GM12878 (cell line): ENCODE measurements at regions not wholly inside any gene's neighbourhood (a gene's known extent, or its start where the extent isn't known, plus 50 kb on each side); places are given as distances from the start of the nearest gene placed in this dataset.

Experiments
- ATAC-seq: fragments of 200-7000 bp; cut with Tn5 transposase; 3 replicates; pipeline ENCODE4 v1.9.1; 2020; ENCODE audit warnings: mild to moderate bottlenecking, moderate library complexity
- BruUV-seq: library from RNA; stranded (reverse); fragments of 400-500 nt; replicated peaks from 2 replicates; lab custom pipeline; 2021; lab: Mats Ljungman, UMichigan
- CTCF ChIA-PET: fragments of 300-600 bp; sonication (Branson Sonifier 250); formaldehyde crosslinking; extraction: SDS; loops from one replicate; lab custom pipeline; 2021; ENCODE audit warnings: inconsistent platforms; lab: Yijun Ruan, JAX
- POLR2A ChIA-PET: fragments of 350-600 bp; formaldehyde crosslinking; extraction: SDS; loops from one replicate; lab custom pipeline; 2021; ENCODE audit warnings: inconsistent platforms; lab: Charles Lee
- RAD21 ChIA-PET: fragments of 300-600 bp; sonication (Branson Sonifier 250); formaldehyde crosslinking; loops from one replicate; lab custom pipeline; 2023; ENCODE audit warnings: antibody characterized with exemption; ENCODE audit not compliant: unreplicated experiment; lab: Charles Lee
- SMC1A ChIA-PET: fragments of 300-600 bp; sonication (Branson Sonifier 250); formaldehyde crosslinking; loops from one replicate; lab custom pipeline; 2023; ENCODE audit not compliant: unreplicated experiment, uncharacterized antibody; lab: Charles Lee
- DNase-seq: peaks from one replicate; pipeline ENCODE4 v3.0.0-alpha.2; 2011; ENCODE audit warnings: low read depth, low spot score
- FAIRE-seq: peaks from 3 replicates; lab custom pipeline; 2011; peaks lifted over from hg19 to GRCh38; lab: Jason Lieb, UNC
- H2AFZ ChIP-seq: 2 replicates; pipeline ENCODE4 v1.6.0; 2011; ENCODE audit warnings: low read depth, low read length, control low read depth; ENCODE audit not compliant: control insufficient read depth
- H3K27ac ChIP-seq: 2 replicates; pipeline ENCODE4 v1.5.1; 2011; ENCODE audit warnings: control low read depth; ENCODE audit not compliant: control insufficient read depth, insufficient read depth
- H3K27me3 ChIP-seq, 2 experiments: replicated peaks in 1 of 2; 2 replicates each; pipeline versions ENCODE4 v1.6.0 to v1.6.1; 2011; ENCODE audit warnings: low read length in 1 of 2; ENCODE audit not compliant: control insufficient read depth in 2 of 2, insufficient read depth in 2 of 2
- H3K36me3 ChIP-seq, 2 experiments: 2 replicates each; pipeline ENCODE4 v1.5.1; 2011; ENCODE audit warnings: low read length in 1 of 2; ENCODE audit not compliant: control insufficient read depth in 2 of 2, insufficient read depth in 2 of 2
- H3K4me1 ChIP-seq: 2 replicates; pipeline ENCODE4 v1.6.1; 2011; ENCODE audit warnings: mild to moderate bottlenecking, low read length, moderate library complexity, mixed read lengths; ENCODE audit not compliant: control insufficient read depth, insufficient read depth
- H3K4me2 ChIP-seq: 2 replicates; pipeline ENCODE4 v1.6.0; 2011; ENCODE audit warnings: control low read depth; ENCODE audit not compliant: control insufficient read depth, insufficient read depth
- H3K4me3 ChIP-seq: fragments of 200-600 bp; sonication (generic); 2 replicates; pipeline ENCODE4 v1.5.1; 2016
- H3K79me2 ChIP-seq: 2 replicates; pipeline ENCODE4 v1.6.0; 2011; ENCODE audit warnings: low read length; ENCODE audit not compliant: control insufficient read depth, insufficient read depth
- H3K9ac ChIP-seq: 2 replicates; pipeline ENCODE4 v1.8.0; 2011; ENCODE audit warnings: low read length, control low read depth, mixed read lengths; ENCODE audit not compliant: control insufficient read depth, insufficient read depth
- H3K9me3 ChIP-seq: replicated peaks from 3 replicates; pipeline ENCODE4 v1.5.1; 2011; ENCODE audit warnings: mild to moderate bottlenecking, low read length; ENCODE audit not compliant: control insufficient read depth, insufficient read depth
- H4K20me1 ChIP-seq: 2 replicates; pipeline ENCODE4 v1.6.0; 2011; ENCODE audit not compliant: control insufficient read depth, insufficient read depth
- FOS ChIP-seq: IDR thresholded peaks from 3 replicates; pipeline ENCODE4 v1.6.1; 2011; ENCODE audit warnings: borderline replicate concordance; ENCODE audit not compliant: insufficient read length; ENCODE audit errors: extremely low read depth
- FOXM1 ChIP-seq: IDR thresholded peaks from 2 replicates; pipeline ENCODE4 v1.6.1; 2012; ENCODE audit warnings: low read depth, mild to moderate bottlenecking, inconsistent platforms, low read length, moderate library complexity
- GATAD2B ChIP-seq: fragments of 450-650 bp; conservative IDR thresholded peaks from 2 replicates; pipeline ENCODE4 v1.6.1; 2017; ENCODE audit warnings: low read depth, mild to moderate bottlenecking, moderate library complexity
- MEF2B ChIP-seq: fragments of 450-650 bp; IDR thresholded peaks from 2 replicates; pipeline ENCODE4 v1.6.1; 2018; ENCODE audit warnings: mild to moderate bottlenecking, moderate library complexity; ENCODE audit not compliant: partially characterized antibody, poor library complexity, severe bottlenecking
- MXI1 ChIP-seq: fragments of 150-350 bp; IDR thresholded peaks from 2 replicates; pipeline ENCODE4 v1.6.1; 2011; ENCODE audit warnings: low read depth, mild to moderate bottlenecking, inconsistent platforms, low read length, improper control_type of control experiment
- NR2C2 ChIP-seq: IDR thresholded peaks from 2 replicates; pipeline ENCODE4 v1.6.1; 2011; ENCODE audit warnings: borderline replicate concordance, low read depth; ENCODE audit not compliant: control insufficient read depth, insufficient read length
- POLR2AphosphoS2 ChIP-seq: IDR thresholded peaks from 2 replicates; pipeline ENCODE4 v1.6.1; 2011; ENCODE audit warnings: low read depth, mild to moderate bottlenecking, low read length, improper control_type of control experiment, moderate library complexity
- TAF1 ChIP-seq: IDR thresholded peaks from 2 replicates; pipeline ENCODE4 v1.6.1; 2011; ENCODE audit warnings: mild to moderate bottlenecking, low read depth, low read length, borderline replicate concordance
- TARDBP ChIP-seq: IDR thresholded peaks from 2 replicates; pipeline ENCODE4 v1.6.1; 2016; ENCODE audit warnings: borderline replicate concordance
- ZSCAN29 ChIP-seq: fragments of 450-650 bp; IDR thresholded peaks from 2 replicates; pipeline ENCODE4 v1.6.1; 2017; ENCODE audit warnings: mild to moderate bottlenecking, moderate library complexity
- in situ Hi-C: fragments of 300-500 bp; cut with MboI; formaldehyde crosslinking; loops from 9 replicates; pipeline ENCODE4 v1.14.3; 2018; ENCODE audit warnings: mixed read lengths
- intact Hi-C: fragments of 100-400 bp; cut with micrococcal nuclease; formaldehyde crosslinking; loops from one replicate; pipeline ENCODE4 v1.14.2; 2022; ENCODE audit not compliant: unreplicated experiment
- TF ChIP-seq, protein P1 (sequence below): IDR thresholded peaks from 2 replicates; pipeline ENCODE4 v1.6.1; 2012; ENCODE audit warnings: improper control_type of control experiment, low read depth, low read length; ENCODE audit not compliant: insufficient replicate concordance

DNA sequence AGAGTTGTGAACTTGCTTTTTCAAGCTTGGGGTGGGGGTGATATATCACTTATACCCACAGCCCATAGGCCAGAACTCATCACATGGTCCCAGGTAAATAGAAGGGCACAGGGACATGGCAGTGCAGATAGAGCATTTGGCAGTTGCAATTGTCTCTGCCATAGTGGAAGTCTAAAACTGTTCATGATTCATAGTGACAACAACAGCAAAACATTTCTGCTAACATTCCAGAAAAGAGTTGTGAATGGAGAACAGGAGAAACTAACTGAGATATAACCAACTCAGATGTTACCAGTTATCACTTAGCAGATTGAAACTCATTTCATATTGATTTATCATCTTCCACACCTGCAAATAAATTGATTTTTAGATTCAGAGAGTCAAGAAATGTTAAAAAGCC lies 278.6 kb upstream of the KYNU start:
- no peaks in the 10 kb centered on the region for H3K9me3 ChIP-seq
- FAIRE-seq (no peak), ATAC-seq (no peak), DNase-seq (no peak)
- CTCF ChIA-PET = interaction anchor here (0.7 kb wide), 1 partner anchor 117 kb away, joined by 3 read pairs; no protein-coding TSS in a partner anchor
- H3K9ac ChIP-seq = no peak overlapping the region
- RAD21 ChIA-PET = no interaction called here
- in situ Hi-C loops = no loop called here
- no peak overlapping the region for H3K4me3 ChIP-seq
- no TSS peak for BruUV-seq
- no peaks in the 10 kb centered on the region for H3K27me3 ChIP-seq
- no peaks in the 10 kb centered on the region for H3K4me1 ChIP-seq
- no peaks in the 10 kb centered on the region for H3K79me2 ChIP-seq
- SMC1A ChIA-PET = no interaction called here
- POLR2A ChIA-PET = no interaction called here
- H3K36me3 ChIP-seq = no peaks in the 10 kb centered on the region
- intact Hi-C loops = no loop called here
- TF ChIP-seq MXI1 = no peak
- TF ChIP-seq GATAD2B = no peak
- TF ChIP-seq NR2C2 = no peak
- no peak for TF ChIP-seq POLR2AphosphoS2
- TF ChIP-seq TAF1 = no peak
- no peak for TF ChIP-seq TARDBP
- TF ChIP-seq FOXM1 = no peak
- TF ChIP-seq, protein P1, sequence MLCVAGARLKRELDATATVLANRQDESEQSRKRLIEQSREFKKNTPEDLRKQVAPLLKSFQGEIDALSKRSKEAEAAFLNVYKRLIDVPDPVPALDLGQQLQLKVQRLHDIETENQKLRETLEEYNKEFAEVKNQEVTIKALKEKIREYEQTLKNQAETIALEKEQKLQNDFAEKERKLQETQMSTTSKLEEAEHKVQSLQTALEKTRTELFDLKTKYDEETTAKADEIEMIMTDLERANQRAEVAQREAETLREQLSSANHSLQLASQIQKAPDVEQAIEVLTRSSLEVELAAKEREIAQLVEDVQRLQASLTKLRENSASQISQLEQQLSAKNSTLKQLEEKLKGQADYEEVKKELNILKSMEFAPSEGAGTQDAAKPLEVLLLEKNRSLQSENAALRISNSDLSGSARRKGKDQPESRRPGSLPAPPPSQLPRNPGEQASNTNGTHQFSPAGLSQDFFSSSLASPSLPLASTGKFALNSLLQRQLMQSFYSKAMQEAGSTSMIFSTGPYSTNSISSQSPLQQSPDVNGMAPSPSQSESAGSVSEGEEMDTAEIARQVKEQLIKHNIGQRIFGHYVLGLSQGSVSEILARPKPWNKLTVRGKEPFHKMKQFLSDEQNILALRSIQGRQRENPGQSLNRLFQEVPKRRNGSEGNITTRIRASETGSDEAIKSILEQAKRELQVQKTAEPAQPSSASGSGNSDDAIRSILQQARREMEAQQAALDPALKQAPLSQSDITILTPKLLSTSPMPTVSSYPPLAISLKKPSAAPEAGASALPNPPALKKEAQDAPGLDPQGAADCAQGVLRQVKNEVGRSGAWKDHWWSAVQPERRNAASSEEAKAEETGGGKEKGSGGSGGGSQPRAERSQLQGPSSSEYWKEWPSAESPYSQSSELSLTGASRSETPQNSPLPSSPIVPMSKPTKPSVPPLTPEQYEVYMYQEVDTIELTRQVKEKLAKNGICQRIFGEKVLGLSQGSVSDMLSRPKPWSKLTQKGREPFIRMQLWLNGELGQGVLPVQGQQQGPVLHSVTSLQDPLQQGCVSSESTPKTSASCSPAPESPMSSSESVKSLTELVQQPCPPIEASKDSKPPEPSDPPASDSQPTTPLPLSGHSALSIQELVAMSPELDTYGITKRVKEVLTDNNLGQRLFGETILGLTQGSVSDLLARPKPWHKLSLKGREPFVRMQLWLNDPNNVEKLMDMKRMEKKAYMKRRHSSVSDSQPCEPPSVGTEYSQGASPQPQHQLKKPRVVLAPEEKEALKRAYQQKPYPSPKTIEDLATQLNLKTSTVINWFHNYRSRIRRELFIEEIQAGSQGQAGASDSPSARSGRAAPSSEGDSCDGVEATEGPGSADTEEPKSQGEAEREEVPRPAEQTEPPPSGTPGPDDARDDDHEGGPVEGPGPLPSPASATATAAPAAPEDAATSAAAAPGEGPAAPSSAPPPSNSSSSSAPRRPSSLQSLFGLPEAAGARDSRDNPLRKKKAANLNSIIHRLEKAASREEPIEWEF = no peak
- no peak for TF ChIP-seq ZSCAN29
- TF ChIP-seq FOS = no peak
- TF ChIP-seq MEF2B = no peak
- H3K4me2 ChIP-seq = no peak overlapping the region
- no peak overlapping the region for H2AFZ ChIP-seq
- H3K27ac ChIP-seq = no peak overlapping the region
- no peaks in the 10 kb centered on the region for H4K20me1 ChIP-seq
